Keratinocyte (primary cell): ENCODE measurements at regions not wholly inside any gene's neighbourhood (a gene's known extent, or its start where the extent isn't known, plus 50 kb on each side); places are given as distances from the start of the nearest gene placed in this dataset.

ENCODE experiments used
- DNase-seq: peaks from one replicate; pipeline ENCODE4 v3.0.0-alpha.2; 2011; ENCODE audit warnings: low read depth, missing footprints, low spot score
- FAIRE-seq: peaks from 2 replicates; lab custom pipeline; 2011; peaks lifted over from hg19 to GRCh38; lab: Jason Lieb, UNC
- H2AFZ ChIP-seq: 2 replicates; pipeline ENCODE4 v1.6.0; 2012; ENCODE audit warnings: low read length, control low read depth, inconsistent platforms; ENCODE audit not compliant: control insufficient read depth
- H3K27ac ChIP-seq: 2 replicates; pipeline ENCODE4 v1.5.1; 2011; ENCODE audit warnings: low read length; ENCODE audit not compliant: control insufficient read depth, insufficient read depth
- H3K27me3 ChIP-seq: 3 replicates; pipeline ENCODE4 v1.6.0; 2011; ENCODE audit warnings: low read length; ENCODE audit not compliant: control insufficient read depth, insufficient read depth; ENCODE audit errors: extremely low read depth
- H3K36me3 ChIP-seq, 2 experiments: 2 replicates in 1 of 2; 3 replicates in 1 of 2; pipeline ENCODE4 v1.5.1; 2011; ENCODE audit warnings: low read length in 2 of 2, mild to moderate bottlenecking in 1 of 2; ENCODE audit not compliant: control insufficient read depth in 2 of 2, insufficient read depth in 2 of 2; ENCODE audit errors: extremely low read depth in 1 of 2
- H3K4me1 ChIP-seq: 3 replicates; pipeline ENCODE4 v1.5.1; 2011; ENCODE audit warnings: low read length; ENCODE audit not compliant: control insufficient read depth, insufficient read depth; ENCODE audit errors: extremely low read depth
- H3K4me2 ChIP-seq: 3 replicates; pipeline ENCODE4 v1.6.0; 2011; ENCODE audit warnings: low read depth, low read length; ENCODE audit not compliant: control insufficient read depth, insufficient read depth; ENCODE audit errors: extremely low read depth
- H3K4me3 ChIP-seq, 3 experiments: fragments of 200-600 bp in 1 of 3; sonication (generic) in 1 of 3; 2 replicates in 2 of 3; 3 replicates in 1 of 3; pipeline ENCODE4 v1.5.1; 2011 to 2016; ENCODE audit warnings: low read length in 3 of 3, mild to moderate bottlenecking in 3 of 3, control low read depth in 2 of 3, inconsistent platforms in 1 of 3, low read depth in 1 of 3, mixed read lengths in 1 of 3, mixed run types in 1 of 3, moderate library complexity in 1 of 3; ENCODE audit not compliant: control insufficient read depth in 2 of 3, insufficient read depth in 2 of 3; ENCODE audit errors: extremely low read depth in 1 of 3
- H3K79me2 ChIP-seq: 2 replicates; pipeline ENCODE4 v1.6.0; 2012; ENCODE audit warnings: low read length; ENCODE audit not compliant: control insufficient read depth, insufficient read depth
- H3K9ac ChIP-seq: 3 replicates; pipeline ENCODE4 v1.6.0; 2011; ENCODE audit warnings: low read length; ENCODE audit not compliant: control insufficient read depth, insufficient read depth; ENCODE audit errors: extremely low read depth
- H3K9me1 ChIP-seq: 3 replicates; pipeline ENCODE4 v1.6.0; 2011; ENCODE audit warnings: low read length; ENCODE audit not compliant: control insufficient read depth, insufficient read depth; ENCODE audit errors: extremely low read depth
- H3K9me3 ChIP-seq: 2 replicates; pipeline ENCODE4 v1.5.1; 2012; ENCODE audit warnings: low read depth, low read length; ENCODE audit not compliant: control insufficient read depth
- H4K20me1 ChIP-seq: 3 replicates; pipeline ENCODE4 v1.6.0; 2011; ENCODE audit warnings: low read length; ENCODE audit not compliant: control insufficient read depth, insufficient read depth; ENCODE audit errors: extremely low read depth
- CTCF ChIP-seq, 3 experiments: IDR thresholded peaks in 1 of 3; conservative IDR thresholded peaks in 1 of 3; optimal IDR thresholded peaks in 1 of 3; 2 replicates in 2 of 3; 3 replicates in 1 of 3; pipeline versions ENCODE3 to v1.5.1; 2011; ENCODE audit warnings: low read length in 3 of 3, mild to moderate bottlenecking in 3 of 3, moderate library complexity in 2 of 3, control low read depth in 1 of 3, inconsistent platforms in 1 of 3; ENCODE audit not compliant: insufficient read depth in 2 of 3; ENCODE audit errors: extremely low read depth in 1 of 3
- EZH2 ChIP-seq: IDR thresholded peaks from one replicate; pipeline ENCODE4 v1.6.1; 2012; ENCODE audit warnings: inconsistent platforms, mild to moderate bottlenecking, low read length, moderate library complexity
- dilution Hi-C: fragments of 300-500 bp; cut with MboI; formaldehyde crosslinking; loops from one replicate; pipeline ENCODE4 v1.7.0; 2020; ENCODE audit warnings: low sequenced_read_pairs; ENCODE audit not compliant: extremely low pct_ligation_motif_present

- Histone ChIP-seq H3K9me1 (peaks cover 4% of the 10 kb centered on the region), H3K36me3 (peaks cover 0 to 1% of the 10 kb centered on the region in 2 experiments), H3K27ac (peak overlapping the region; percentile 77), H3K27me3 (no peaks in the 10 kb centered on the region), H4K20me1 (peaks cover 11% of the 10 kb centered on the region), H3K9ac (peak overlapping the region; percentile 73), H3K4me1 (peaks cover 23% of the 10 kb centered on the region), H3K9me3 (no peaks in the 10 kb centered on the region), H3K4me3 (peak overlapping the region; percentile 69 to 81 (median 78)), H3K79me2 (peaks cover 46% of the 10 kb centered on the region), H2AFZ (peak overlapping the region; percentile 46), H3K4me2 (peak overlapping the region; percentile 68)
- DNase-seq: no peak
- TF ChIP-seq CTCF (optimal IDR thresholded peaks at IDR 0.05 in 1 of 3, IDR thresholded peaks at IDR 0.05 in 1 of 3, conservative IDR thresholded peaks at IDR 0.05 in 1 of 3; ENCODE audit: extremely low read depth in 1 of 3, insufficient read depth in 2 of 3, low read length in 3 of 3) (no peak), EZH2 (no peak)
- FAIRE-seq: no peak
- dilution Hi-C loops: no loop called here
Measured at GRCh38 chr2:134120733-134121630, 132.9 kb upstream of the MGAT5 start.

GRCh38 chr2:134122610-134123009, 131.3 kb upstream of the MGAT5 start:
- TF ChIP-seq EZH2: no peak
- TF ChIP-seq CTCF (optimal IDR thresholded peaks at IDR 0.05 in 1 of 3, IDR thresholded peaks at IDR 0.05 in 1 of 3, conservative IDR thresholded peaks at IDR 0.05 in 1 of 3; ENCODE audit: extremely low read depth in 1 of 3, insufficient read depth in 2 of 3, low read length in 3 of 3): peak; percentile 22 to 32 (median 22)

More at GRCh38 chr2:134122610-134123009, 131.3 kb upstream of the MGAT5 start:
- H3K36me3 ChIP-seq: peaks cover 0 to 1% of the 10 kb centered on the region in 2 experiments
- peaks cover 4% of the 10 kb centered on the region for H3K9me1 ChIP-seq
- no peaks in the 10 kb centered on the region for H3K9me3 ChIP-seq
- dilution Hi-C loops: no loop called here
- no peaks in the 10 kb centered on the region for H3K27me3 ChIP-seq
- FAIRE-seq (no peak), DNase-seq (no peak)
- H2AFZ ChIP-seq: no peak overlapping the region
- H3K27ac ChIP-seq: no peak overlapping the region
- H3K4me2 ChIP-seq: peak overlapping the region; percentile 19
- H3K9ac ChIP-seq: no peak overlapping the region
- H3K4me1 ChIP-seq: peaks cover 23% of the 10 kb centered on the region
- H3K79me2 ChIP-seq: peaks cover 56% of the 10 kb centered on the region
- H4K20me1 ChIP-seq: peaks cover 11% of the 10 kb centered on the region
- no peak overlapping the region for H3K4me3 ChIP-seq
